Lower leg skin (tissue), 3 donors: ENCODE measurements at regions not wholly inside any gene's neighbourhood (a gene's known extent, or its start where the extent isn't known, plus 50 kb on each side); places are given as distances from the start of the nearest gene placed in this dataset.

ENCODE experiments used
- CTCF ChIP-seq, 3 donors: fragments of 450-650 bp; IDR thresholded peaks; one replicate each; pipeline ENCODE4 v1.5.1; 2016; ENCODE audit warnings: antibody characterized with exemption in 3 of 3, mild to moderate bottlenecking in 3 of 3, moderate library complexity in 2 of 3
- POLR2A ChIP-seq, 2 donors: fragments of 450-650 bp; IDR thresholded peaks; one replicate each; pipeline ENCODE4 v1.6.1; 2016 to 2017; ENCODE audit warnings: antibody characterized with exemption in 2 of 2, mild to moderate bottlenecking in 1 of 2, moderate library complexity in 1 of 2

- TF ChIP-seq CTCF (IDR thresholded peaks at IDR 0.05) (no peak), POLR2A (IDR thresholded peaks at IDR 0.05) (no peak)
These were observed 1005.9 kb downstream of the ZPLD1 start for GRCh38 chr3:103440539-103441203.
